ENCODE measurements at regions not wholly inside any gene's neighbourhood (a gene's known extent, or its start where the extent isn't known, plus 50 kb on each side); places are given as distances from the start of the nearest gene placed in this dataset.
"Not testable (repeated sequence)": the region's sequence is repeated elsewhere in the genome, so short reads cannot be mapped to it uniquely, and the experiment has no call there.

DNA sequence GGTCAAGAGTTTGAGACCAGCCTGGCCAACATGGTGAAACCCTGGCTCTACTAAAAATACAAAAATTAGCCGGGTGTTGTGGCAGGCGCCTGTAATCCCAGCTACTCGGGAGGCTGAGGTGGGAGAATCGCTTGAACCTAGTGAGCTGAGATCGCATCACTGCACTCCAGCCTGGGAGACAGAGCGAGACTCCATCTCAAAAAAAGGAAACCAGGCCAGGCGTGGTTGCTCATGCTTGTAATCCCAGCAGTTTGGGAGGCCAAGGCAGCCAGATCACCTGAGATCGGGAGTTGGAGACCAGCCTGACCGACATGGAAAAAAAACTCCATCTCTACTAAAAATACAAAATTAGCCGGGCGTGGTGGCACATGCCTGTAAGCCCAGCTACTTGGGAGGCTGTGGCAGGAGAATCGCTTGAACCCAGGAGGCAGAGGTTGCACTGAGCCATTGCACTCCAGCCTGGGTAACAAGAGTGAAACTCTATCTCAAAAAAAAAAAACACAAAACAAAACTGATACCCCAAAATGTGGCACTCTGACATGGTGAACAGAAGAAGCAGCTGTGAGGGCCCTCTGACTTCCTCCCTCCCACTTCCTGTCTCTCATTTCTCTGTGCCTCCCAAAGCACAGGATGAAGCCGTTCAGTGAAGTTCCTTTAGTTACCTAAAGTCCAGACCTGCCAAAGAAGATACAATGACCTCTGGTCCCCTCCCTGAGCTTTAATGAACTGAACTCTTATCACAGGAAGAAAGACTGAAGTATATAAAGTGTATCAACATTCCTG, 93.2 kb upstream of the GRIN2A start:
- not testable (repeated sequence) for DNase-seq

DNA sequence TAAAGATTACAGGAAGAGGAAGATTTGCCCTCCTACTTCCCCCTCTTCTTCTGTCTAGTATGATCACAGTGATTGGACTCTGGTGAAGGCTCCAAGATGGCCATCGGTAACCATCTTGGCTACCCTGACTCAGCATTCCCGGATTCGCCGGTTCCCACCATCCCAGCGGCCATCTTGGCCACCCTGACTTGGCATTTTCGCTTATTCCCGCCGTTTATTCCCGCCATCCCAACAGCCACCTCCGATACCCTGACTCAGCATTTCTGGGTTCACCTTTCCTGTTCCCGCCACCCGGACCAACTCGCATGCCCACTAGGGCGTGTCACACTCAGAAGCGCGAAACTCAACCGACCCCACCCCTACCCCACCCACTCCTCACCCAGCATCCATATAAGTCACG, 95.4 kb upstream of the GRIN2A start:
- DNase-seq = no peak

DNA sequence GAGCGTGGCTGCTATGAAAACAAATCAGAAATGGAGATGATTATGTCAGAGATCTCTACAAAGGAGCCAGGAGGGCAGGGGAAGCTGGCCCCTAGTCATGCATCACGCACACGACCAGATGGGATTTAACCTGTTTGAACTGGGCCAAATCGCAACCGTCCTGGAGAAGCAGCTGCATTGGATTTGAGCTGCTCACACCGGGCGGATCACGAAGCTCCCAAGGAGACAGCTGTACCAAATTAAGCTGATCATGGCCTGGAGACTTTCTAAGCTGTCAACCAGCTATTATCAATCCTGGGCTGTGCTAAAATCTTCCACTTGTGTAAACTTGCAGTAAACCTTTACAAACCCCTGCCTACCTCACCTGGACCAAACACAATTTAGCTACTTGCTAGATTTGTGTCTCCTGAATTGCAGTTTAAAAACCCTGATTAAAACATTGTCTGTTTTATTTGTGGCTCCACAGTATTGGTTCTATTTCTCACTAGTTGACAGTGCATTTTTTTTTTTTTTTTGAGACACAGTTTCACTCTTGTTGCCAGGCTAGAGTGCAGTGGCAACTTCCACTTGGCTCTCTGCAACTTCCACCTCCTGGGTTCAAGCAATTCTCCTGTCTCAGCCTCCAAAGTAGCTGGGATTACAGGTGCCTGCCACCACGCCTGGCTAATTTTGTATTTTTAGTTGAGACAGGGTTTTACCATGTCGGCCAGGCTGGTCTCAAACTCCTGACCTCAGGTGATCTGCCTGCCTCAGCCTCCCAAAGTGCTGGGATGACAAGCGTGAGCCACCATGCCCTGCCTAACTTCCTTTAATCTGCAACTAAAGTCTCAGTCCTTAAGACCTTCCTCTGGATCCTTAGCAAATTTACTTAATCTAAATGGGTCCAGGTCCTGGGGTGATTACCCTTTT, 98.3 kb upstream of the GRIN2A start:
- no peak for DNase-seq

DNA sequence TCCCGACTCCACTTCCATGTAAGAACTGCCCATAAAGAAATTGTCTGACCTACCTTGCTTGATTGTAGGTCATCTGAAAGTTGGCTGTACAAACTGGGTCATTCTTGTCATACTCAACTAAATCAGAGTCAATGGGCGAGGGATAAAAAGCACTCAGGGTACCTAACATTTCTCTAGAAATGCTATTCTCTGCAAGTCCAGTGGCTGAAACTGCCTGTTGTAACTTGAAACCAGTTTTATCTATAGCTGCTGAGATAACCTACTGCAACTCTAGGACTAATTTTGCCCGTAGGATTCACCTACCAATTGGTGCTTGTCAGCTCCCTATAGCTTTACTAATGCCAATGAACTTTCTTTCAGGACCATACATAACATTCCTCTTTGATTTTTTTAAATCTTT, 100.1 kb upstream of the GRIN2A start:
- no peak for DNase-seq

DNA sequence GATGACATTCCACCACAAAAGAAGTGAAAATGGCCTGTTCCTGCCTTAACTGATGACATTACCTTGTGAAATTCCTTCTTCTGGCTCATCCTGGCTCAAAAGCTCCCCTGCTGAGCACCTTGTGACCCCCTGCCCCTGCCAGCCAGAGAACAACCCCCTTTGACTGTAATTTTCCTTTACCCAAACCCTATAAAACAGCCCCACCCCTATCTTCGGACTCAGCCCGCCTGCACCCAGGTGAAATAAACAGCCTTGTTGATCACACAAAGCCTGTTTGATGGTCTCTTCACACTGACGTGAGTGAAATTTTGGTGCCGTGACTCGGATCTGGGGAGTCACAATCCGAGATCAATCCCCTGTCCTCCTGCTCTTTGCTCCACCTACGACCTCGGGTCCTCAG, 101.0 kb upstream of the GRIN2A start:
- DNase-seq = not testable (repeated sequence)

DNA sequence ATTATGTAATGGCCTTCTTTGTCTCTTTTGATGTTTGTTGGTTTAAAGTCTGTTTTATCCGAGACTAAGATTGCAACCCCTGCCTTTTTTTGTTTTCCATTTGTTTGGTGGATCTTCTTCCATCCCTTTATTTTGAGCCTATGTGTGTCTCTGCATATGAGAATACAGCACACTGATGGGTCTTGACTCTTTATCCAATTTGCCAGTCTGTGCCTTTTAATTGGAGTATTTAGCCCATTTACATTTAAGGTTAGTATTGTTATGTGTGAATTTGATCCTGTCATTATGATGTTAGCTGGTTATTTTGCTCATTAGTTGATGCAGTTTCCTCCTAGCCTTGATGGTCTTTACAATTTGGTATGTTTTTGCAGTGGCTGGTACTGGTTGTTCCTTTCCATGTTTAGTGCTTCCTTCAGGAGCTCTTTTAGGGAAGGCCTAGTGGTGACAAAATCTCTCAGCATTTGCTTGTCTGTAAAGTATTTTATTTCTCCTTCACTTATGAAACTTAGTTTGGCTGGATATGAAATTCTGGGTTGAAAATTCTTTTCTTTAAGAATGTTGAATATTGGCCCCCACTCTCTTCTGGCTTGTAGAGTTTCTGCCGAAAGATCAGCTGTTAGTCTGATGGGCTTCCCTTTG, 95.3 kb upstream of the ATF7IP2 start:
- DNase-seq = not testable (repeated sequence)

DNA sequence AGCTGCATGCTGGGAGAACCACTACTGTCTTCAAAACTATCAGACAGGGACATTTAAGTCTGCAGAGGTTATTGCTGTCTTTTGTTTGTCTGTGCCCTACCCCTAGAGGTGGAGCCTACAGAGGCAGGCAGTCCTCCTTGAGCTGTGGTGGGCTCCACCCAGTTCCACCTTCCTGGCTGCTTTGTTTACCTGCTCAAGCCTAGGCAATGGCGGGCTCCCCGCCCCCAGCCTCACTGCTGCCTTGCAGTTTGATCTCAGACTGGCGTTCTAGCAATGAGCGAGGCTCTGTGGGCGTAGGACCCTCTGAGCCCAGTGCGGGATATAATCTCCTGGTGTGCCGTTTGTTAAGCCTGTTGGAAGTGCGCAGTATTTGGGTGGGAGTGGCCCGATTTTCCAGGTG, 93.7 kb upstream of the ATF7IP2 start:
- not testable (repeated sequence) for DNase-seq

DNA sequence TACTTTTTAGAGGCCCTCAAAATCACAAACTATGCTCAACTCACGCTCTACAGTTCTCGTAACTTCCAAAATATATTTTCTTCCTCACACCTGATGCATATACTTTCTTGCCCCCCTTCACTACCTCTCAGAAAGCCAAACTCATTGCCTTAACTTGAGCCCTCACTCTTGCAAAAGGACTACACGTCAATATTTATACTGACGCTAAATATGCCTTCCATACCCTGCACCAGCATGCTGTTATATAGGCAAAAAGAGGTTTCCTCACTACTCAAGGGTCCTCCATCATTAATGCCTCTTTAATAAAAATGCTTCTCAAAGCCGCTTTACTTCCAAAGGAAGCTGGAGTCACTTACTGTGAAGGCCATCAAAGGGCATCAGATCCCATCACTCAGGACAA, 92.9 kb upstream of the ATF7IP2 start:
- not testable (repeated sequence) for DNase-seq

DNA sequence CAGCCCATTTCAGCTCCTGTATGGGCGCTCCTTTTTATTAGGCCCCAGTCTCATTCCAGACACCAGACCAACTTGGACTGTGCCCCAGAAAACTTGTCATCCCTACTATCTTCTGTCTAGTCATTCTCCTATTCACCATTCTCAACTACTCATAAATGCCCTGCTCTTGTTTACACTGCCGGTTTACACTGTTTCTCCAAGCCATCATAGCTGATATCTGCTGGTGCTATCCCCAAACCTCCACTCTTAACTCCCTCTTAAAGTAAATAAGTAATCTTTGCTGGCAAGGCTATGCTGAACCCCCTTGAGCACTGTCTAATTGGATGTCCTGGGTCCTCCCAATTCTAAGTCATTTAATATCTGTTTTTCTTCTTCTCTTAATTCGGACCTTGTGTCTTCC, 91.7 kb upstream of the ATF7IP2 start:
- DNase-seq = not testable (repeated sequence)

DNA sequence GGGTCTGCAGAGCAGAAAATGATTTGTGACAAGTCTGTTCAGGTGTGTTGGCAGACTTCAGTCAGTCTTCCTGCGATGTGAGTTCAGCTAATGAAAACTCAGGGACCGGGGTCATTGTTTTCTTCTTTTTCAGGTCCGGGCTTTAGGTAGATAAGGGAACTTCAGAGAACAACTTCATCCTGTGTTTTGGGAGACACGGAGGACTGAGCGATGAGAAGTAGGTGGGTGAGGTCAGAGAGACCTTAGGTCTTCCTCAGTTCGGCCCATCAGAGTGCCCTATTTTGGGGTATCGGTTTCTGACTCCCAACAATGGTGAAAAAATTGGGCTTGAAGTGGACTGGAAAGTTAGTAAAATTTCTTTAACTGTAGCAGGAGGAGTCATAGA, 88.9 kb upstream of the ATF7IP2 start:
- no peak for DNase-seq

DNA sequence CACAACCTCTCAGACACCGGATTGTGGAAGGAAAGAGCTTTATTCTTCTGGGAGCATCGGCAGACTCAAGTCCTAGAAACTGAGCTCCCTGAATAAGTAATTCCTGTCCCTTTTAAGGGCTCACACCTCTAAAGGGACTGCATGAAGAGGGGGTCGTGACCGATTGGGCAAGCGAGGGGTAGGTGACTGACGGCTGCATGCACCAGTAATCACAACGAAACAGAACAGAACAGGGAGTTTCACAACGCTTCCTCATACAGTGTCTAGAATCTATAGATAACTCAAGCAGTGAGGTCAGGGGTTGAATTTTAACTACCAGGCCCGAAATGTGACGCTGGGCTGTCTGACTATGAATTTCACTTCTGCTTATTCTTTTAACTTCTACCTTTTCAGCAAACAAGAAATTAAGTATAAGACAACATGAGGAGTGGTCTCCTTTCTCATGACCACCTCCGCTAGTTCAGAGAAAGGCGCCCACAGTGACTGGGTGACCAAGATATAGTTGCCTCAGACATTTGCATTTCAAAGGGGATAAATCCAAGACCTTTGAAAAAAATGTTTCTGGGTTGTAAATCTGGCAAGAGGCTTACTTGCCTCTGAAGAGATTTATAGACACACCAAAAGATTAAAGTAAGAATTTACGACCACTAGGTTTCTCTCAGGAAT, 88.4 kb upstream of the ATF7IP2 start:
- peak; percentile 5 for DNase-seq

DNA sequence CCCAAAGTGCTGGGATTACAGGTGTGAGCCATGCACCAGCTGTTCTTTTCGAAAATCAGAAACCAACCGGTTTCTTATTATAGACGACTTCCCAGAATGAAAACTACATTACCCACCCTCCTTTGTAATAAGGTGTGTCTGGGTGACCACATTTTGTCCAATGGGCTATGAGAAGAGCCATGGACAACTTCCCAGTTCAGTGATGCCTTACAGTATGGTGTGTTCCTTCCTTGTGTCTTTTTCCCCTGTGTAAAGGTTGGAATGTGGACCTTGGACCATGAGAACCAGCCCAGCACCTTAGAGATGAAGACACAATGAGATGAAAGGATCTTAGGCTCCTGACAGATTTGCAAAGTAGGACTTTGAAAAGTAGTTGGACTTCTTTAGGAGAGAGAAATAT, 85.0 kb upstream of the ATF7IP2 start:
- DNase-seq = no peak

DNA sequence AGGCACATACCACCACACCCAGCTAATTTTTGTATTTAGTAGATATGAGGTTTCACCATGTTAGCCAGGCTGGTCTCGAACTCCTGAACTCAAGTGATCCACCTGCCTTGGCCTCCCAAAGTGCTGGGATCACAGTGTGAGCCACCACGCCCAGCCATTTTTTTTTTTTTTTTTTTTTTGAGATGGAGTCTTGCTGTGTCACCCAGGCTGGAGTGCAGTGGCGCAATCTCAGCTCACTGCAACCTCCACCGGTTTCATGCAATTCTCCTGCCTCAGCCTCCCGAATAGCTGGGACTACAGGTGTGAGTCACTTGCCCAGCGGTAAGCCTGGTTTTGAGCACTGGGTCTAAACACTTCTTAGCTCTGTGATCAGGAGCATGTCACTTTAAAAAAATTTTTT, 84.3 kb upstream of the ATF7IP2 start:
- DNase-seq = not testable (repeated sequence)

DNA sequence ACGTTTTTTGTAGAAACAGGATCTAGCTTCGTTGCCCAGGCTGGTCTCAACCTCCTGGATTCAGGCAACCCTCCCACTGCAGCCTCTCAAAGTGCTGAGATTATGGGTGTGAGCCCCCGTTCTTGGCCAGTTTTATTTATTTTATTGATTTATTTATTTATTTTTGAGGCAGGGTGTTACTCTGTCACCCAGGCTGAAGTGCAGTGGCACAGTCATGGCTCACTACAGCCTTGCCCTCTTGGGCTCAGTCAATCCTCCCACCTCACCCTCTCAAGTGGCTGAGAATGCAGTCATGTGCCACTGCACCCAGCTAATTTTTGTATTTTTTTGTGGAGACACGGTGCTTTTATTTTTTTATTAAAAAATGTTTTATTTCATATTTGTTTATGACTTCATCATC, 79.9 kb upstream of the ATF7IP2 start:
- DNase-seq = no peak

DNA sequence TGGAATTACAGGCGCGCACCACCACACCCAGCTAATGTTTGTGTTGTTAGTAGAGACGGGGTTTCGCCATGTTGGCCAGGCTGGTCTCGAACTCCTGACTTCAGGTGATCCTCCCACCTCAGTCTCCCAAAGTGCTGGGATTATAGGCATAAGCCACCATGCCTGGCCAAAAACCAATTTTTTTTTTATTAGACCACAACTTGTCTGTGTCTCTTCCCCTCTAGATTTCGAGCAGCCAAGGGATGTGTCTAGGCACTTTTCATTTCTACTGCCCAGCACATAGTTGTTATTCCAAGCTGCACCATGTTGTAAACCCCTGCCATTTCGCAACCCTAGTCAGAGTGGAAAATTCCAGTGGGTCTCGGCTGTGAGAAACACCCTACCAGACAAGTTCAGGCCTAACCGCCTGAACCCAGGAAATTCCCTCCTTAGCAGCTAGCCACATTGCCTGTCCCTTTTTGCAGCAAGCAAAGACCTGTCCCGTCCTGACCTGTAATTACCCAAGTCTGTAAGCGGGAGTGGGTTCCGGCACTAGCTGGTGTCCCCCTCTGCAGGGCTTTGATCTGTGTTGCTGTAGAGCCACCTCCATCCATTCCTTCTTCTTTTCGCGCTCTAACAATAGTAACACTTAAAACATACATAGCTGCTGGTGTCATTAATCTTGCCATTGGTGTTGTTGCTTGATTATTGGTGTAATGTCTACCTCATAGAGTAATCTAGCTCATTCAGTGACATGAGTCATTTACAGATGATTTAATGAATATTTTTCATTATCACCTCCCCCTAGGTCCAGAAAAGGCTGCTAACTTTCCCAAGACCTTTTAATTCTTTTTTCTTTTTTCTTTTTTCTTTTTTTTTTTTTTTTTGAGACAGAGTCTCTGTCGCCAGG, 77.3 kb upstream of the ATF7IP2 start:
- no peak for DNase-seq

DNA sequence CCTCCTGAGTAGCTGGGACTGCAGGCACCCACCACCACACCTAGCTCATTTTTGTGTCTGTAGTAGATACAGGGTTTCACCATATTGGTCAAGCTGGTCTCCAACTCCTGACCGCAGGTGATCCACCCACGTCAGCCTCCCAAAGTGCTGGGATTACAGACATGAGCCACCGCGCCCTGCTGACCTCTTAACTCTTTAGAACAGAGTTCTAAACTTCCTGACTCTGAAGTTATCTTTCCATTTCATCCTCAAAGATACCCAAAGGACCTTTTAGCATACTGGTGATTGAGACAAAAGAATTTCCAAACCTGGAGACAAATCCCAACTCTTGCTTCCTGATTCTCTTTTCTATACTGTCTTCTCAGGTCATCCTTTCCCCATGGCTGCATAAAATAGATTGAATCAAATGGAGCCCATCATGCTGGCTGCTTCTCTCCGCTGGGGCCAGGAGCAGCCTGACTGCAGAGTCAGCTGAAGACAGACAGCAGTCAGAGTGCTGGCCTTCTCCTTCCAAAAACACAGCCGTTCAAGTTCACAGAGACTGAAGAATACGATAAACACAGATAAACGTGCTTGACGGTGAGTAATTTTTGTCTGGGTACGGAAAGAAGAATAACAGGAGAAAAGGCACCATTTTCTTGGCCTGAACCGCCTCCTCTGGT, 76.5 kb upstream of the ATF7IP2 start:
- DNase-seq = no peak

DNA sequence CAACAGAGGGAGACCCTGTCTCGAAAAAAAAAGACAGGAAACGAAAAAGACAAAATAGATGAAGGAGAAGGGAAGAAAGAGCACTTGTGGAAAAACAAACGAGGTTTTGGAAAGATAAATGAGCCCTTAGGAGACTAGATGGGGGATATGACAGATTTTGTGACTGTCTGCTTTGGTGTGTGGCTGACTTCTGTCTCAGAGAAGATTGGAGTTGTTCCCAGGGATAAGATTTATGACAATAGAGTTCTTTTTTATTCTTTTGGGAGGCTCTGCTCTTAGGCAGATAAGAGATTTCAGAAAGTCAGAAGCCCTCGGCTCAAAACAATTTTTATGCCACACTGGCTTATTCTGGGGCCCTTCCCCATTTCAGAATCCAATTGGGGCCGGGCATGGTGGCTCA, 73.9 kb upstream of the ATF7IP2 start:
- no peak for DNase-seq

DNA sequence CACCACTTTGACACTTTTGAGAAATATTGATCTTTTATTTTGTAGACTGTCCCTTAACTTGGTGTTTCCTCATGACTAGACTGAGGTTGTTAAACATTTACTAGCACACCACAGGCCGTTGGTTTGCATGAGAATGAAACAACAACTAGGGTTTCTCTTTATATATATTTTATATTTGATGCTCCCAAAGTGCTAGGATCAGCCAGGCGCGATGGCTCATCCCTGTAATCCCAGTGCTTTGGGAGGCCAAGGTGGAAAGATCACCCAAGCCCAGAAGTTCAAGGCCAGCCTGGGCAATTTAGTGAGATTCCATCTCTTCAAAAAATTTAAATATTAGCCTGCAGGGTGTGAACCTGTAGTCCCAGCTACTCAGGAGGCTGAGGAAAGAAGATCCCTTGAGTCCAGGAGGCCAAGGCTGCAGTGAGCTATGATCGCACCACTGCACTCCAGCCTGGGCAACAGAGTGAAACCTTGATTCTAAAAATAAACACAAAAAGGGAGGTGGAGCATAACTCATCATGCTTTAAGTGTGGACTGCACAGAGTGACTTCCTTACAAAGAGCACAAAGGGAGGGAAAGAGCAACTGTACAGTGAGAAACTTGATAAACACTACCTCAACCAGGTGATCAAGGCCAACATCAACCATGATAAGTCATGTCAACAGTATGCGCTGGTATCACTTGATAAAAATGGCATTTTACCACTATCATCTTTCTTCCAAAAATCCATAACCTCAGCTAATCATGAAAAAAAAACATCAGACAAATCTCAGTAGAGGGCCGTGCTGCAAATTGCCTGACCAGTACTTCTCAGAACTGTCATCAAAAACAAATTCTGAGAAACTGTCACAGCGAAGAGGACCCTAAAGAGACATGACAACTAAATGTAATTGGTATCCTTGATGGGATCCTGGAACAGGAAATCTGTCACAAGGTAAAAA, 72.8 kb upstream of the ATF7IP2 start:
- DNase-seq = no peak

DNA sequence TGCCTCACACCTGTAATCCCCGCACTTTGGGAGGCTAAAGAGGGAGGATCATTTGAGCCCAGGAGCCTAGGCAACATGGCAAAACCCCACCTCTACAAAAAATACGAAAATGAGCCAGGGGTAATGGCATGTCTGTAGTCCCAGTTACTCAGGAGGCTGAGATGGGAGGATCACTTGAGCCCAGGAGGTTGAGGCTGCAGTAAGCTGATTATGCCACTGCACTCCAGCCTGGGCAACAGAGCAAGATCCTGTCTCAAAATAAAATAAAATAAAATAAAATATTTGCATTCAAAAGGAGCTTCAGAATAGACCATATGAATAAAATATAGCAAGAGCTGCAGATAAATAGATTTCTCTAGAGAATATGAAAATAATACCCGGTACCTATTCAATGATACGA, 71.5 kb upstream of the ATF7IP2 start:
- no peak for DNase-seq

DNA sequence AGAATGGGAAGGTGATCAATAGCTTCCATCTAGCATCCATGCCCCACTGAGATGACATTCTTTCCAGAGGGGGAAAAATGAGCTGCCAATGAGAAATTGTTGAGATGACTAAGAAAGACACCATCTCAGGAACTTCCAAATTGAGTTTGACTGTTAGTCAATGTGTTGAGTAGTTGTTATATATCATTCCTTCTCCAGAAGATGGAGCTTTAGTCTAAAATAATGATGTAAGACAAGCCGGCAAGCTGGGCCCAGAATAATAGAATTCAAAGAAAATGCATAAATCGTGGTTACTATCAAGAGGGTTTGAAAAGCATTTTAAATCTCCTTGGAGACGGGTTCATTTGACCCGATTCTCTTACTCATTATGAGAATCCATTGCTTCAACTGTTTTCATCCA, 71.0 kb upstream of the ATF7IP2 start:
- DNase-seq = peak; percentile 49

Data from CD4-positive, alpha-beta T cell treated with Interleukin-21 for 1 hour (primary cell).